DOHH2 (cell line): ENCODE measurements at regions not wholly inside any gene's neighbourhood (a gene's known extent, or its start where the extent isn't known, plus 50 kb on each side); places are given as distances from the start of the nearest gene placed in this dataset.

Experiments used
- H3F3A ChIP-seq: fragments of 200-600 bp; sonication (generic), shearing (Covaris generic); 2 replicates; pipeline ENCODE4 v1.6.0; 2016; ENCODE audit warnings: antibody characterized with exemption, mild to moderate bottlenecking; ENCODE audit not compliant: control insufficient read depth, insufficient read depth
- H3K27ac ChIP-seq: fragments of 200-600 bp; sonication (generic); 2 replicates; pipeline ENCODE4 v1.5.1; 2014; ENCODE audit warnings: low read depth, mild to moderate bottlenecking, low read length, moderate library complexity
- H3K27me3 ChIP-seq: fragments of 200-600 bp; sonication (generic); 2 replicates; pipeline ENCODE4 v1.6.1; 2014; ENCODE audit warnings: mild to moderate bottlenecking, low read length, mixed read lengths; ENCODE audit not compliant: control insufficient read depth
- H3K36me3 ChIP-seq: fragments of 200-600 bp; sonication (generic); 2 replicates; pipeline ENCODE4 v1.6.1; 2014; ENCODE audit warnings: mild to moderate bottlenecking, low read length, moderate library complexity, mixed read lengths; ENCODE audit not compliant: control insufficient read depth
- H3K4me1 ChIP-seq: fragments of 200-600 bp; sonication (generic); 2 replicates; pipeline ENCODE4 v1.6.1; 2014; ENCODE audit warnings: mild to moderate bottlenecking, low read length, mixed read lengths; ENCODE audit not compliant: control insufficient read depth
- H3K4me2 ChIP-seq: fragments of 200-600 bp; sonication (generic); 2 replicates; pipeline ENCODE4 v1.6.0; 2014; ENCODE audit warnings: mild to moderate bottlenecking, low read length, moderate library complexity
- H3K4me3 ChIP-seq: fragments of 200-600 bp; sonication (generic); 2 replicates; pipeline ENCODE4 v1.5.1; 2014; ENCODE audit warnings: mild to moderate bottlenecking, low read length, mixed read lengths
- H3K79me2 ChIP-seq: fragments of 200-600 bp; sonication (generic); 2 replicates; pipeline ENCODE4 v1.6.1; 2014; ENCODE audit warnings: mild to moderate bottlenecking, low read length, mixed read lengths; ENCODE audit not compliant: control insufficient read depth
- H3K9me2 ChIP-seq: fragments of 200-600 bp; sonication (generic); replicated peaks from 2 replicates; pipeline ENCODE4 v1.6.1; 2014; ENCODE audit warnings: mild to moderate bottlenecking, low read length, mixed read lengths; ENCODE audit not compliant: control insufficient read depth
- H3K9me3 ChIP-seq: fragments of 200-600 bp; sonication (generic); 2 replicates; pipeline ENCODE4 v1.6.1; 2014; ENCODE audit warnings: antibody characterized with exemption, low read length, mixed read lengths; ENCODE audit not compliant: control insufficient read depth, insufficient read depth
- H4K20me1 ChIP-seq: fragments of 200-600 bp; sonication (generic); 2 replicates; pipeline ENCODE4 v1.6.0; 2014; ENCODE audit warnings: low read depth, mild to moderate bottlenecking, antibody characterized with exemption, low read length, moderate library complexity; ENCODE audit not compliant: control insufficient read depth, insufficient read depth
- EZH2phosphoT487 ChIP-seq: fragments of 200-600 bp; sonication (generic); IDR thresholded peaks from 2 replicates; pipeline ENCODE4 v1.6.1; 2017; ENCODE audit warnings: borderline replicate concordance, mild to moderate bottlenecking, antibody characterized with exemption, low read length, moderate library complexity, mixed read lengths
- TF ChIP-seq, protein P1 (sequence below): fragments of 200-600 bp; sonication (generic); IDR thresholded peaks from one replicate; pipeline ENCODE4 v1.5.1; 2014; ENCODE audit warnings: antibody characterized with exemption, mild to moderate bottlenecking, low read depth, low read length; ENCODE audit not compliant: poor library complexity, severe bottlenecking

- Histone ChIP-seq H3K36me3 (no peaks in the 10 kb centered on the region), H3F3A (no peaks in the 10 kb centered on the region), H3K9me3 (no peaks in the 10 kb centered on the region), H3K4me1 (no peaks in the 10 kb centered on the region), H3K27me3 (no peaks in the 10 kb centered on the region), H4K20me1 (no peaks in the 10 kb centered on the region), H3K4me3 (no peak overlapping the region), H3K27ac (no peak overlapping the region), H3K4me2 (no peak overlapping the region), H3K9me2 (no peaks in the 10 kb centered on the region), H3K79me2 (no peaks in the 10 kb centered on the region)
- no peak for TF ChIP-seq EZH2phosphoT487
- TF ChIP-seq, protein P1, sequence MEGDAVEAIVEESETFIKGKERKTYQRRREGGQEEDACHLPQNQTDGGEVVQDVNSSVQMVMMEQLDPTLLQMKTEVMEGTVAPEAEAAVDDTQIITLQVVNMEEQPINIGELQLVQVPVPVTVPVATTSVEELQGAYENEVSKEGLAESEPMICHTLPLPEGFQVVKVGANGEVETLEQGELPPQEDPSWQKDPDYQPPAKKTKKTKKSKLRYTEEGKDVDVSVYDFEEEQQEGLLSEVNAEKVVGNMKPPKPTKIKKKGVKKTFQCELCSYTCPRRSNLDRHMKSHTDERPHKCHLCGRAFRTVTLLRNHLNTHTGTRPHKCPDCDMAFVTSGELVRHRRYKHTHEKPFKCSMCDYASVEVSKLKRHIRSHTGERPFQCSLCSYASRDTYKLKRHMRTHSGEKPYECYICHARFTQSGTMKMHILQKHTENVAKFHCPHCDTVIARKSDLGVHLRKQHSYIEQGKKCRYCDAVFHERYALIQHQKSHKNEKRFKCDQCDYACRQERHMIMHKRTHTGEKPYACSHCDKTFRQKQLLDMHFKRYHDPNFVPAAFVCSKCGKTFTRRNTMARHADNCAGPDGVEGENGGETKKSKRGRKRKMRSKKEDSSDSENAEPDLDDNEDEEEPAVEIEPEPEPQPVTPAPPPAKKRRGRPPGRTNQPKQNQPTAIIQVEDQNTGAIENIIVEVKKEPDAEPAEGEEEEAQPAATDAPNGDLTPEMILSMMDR, result no peak
Observed at GRCh38 chr15:62854420-62855084, 188.0 kb upstream of the TPM1 start.

- Histone ChIP-seq H3F3A (no peaks in the 10 kb centered on the region), H3K9me2 (no peaks in the 10 kb centered on the region), H3K4me2 (no peak overlapping the region), H3K27ac (no peak overlapping the region), H4K20me1 (no peaks in the 10 kb centered on the region), H3K27me3 (no peaks in the 10 kb centered on the region), H3K4me3 (no peak overlapping the region), H3K4me1 (no peaks in the 10 kb centered on the region), H3K36me3 (no peaks in the 10 kb centered on the region), H3K9me3 (no peaks in the 10 kb centered on the region), H3K79me2 (no peaks in the 10 kb centered on the region)
- TF ChIP-seq EZH2phosphoT487, result no peak
- TF ChIP-seq, protein P1, result no peak
Observed at GRCh38 chr15:62855085-62855476, 187.5 kb upstream of the TPM1 start.

DNA sequence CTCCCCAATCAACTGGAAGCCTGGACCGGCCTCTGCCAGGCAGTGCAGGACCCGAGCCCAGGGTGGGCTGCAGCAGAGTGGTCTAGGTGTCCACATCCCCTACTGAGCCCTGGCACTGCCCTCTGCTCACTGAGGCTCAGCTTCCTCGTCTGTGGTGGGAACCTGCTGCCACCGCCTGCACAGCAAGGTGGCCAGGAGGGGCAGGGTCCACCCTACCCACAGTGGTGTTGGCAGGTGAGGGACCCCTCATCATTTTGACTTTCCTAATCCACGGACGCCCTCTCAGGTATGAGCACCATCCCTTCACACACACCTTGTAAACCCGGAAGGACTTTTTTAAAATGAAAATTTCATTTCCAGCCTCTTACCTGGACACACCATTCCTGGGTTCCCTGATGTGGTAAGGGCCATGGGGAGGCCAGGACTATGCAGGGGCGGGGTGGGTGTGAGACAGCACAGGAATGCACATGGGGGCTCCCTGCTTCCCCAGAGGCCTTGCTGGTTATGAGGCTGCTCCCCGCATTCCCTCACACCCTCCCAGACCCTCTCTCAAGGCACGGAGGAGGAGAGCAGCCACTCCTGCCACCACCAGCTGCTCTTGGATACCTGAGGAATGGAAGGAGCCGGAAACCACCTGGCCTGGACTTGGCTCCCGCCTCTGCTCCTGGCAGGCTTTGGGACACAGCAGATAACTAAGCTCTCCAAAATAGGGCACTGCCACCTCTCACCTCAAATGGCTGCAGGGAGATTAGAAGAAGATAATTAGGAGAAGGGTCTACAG, 185.9 kb upstream of the TPM1 start:
- H3F3A ChIP-seq, result no peaks in the 10 kb centered on the region
- H3K27ac ChIP-seq, result no peak overlapping the region
- TF ChIP-seq EZH2phosphoT487, result no peak
- TF ChIP-seq, protein P1, result no peak
- no peaks in the 10 kb centered on the region for H3K4me1 ChIP-seq
- H3K9me2 ChIP-seq, result no peaks in the 10 kb centered on the region
- no peak overlapping the region for H3K4me2 ChIP-seq
- H3K9me3 ChIP-seq, result no peaks in the 10 kb centered on the region
- H3K79me2 ChIP-seq, result no peaks in the 10 kb centered on the region
- no peaks in the 10 kb centered on the region for H3K36me3 ChIP-seq
- no peaks in the 10 kb centered on the region for H4K20me1 ChIP-seq
- H3K4me3 ChIP-seq, result no peak overlapping the region
- no peaks in the 10 kb centered on the region for H3K27me3 ChIP-seq
